ENCODE measurements at regions not wholly inside any gene's neighbourhood (a gene's known extent, or its start where the extent isn't known, plus 50 kb on each side); places are given as distances from the start of the nearest gene placed in this dataset.
"Not testable (repeated sequence)": the region's sequence is repeated elsewhere in the genome, so short reads cannot be mapped to it uniquely, and the experiment has no call there.

- no peaks in the 10 kb centered on the region for H3K36me3 Mint-ChIP-seq (ENCODE audit: low read depth)
- H3K27ac Mint-ChIP-seq, result no peak overlapping the region
- H3K4me3 Mint-ChIP-seq, result no peak overlapping the region
- no peak for DNase-seq
- H3K9me3 Mint-ChIP-seq, result no peaks in the 10 kb centered on the region
- H3K4me1 Mint-ChIP-seq, result no peaks in the 10 kb centered on the region
- H3K27me3 Mint-ChIP-seq, result no peaks in the 10 kb centered on the region
- intact Hi-C loops (cut with micrococcal nuclease), result no loop called here
Measured at GRCh38 chr2:84175970-84176369, 283.1 kb downstream of the SUCLG1 start.

GRCh38 chr2:84175340-84175739 lies 283.7 kb downstream of the SUCLG1 start:
- no peak for DNase-seq
- no peaks in the 10 kb centered on the region for H3K9me3 Mint-ChIP-seq
- H3K27me3 Mint-ChIP-seq, result no peaks in the 10 kb centered on the region
- H3K27ac Mint-ChIP-seq, result no peak overlapping the region
- H3K4me3 Mint-ChIP-seq, result no peak overlapping the region
- intact Hi-C loops (cut with micrococcal nuclease), result no loop called here
- no peaks in the 10 kb centered on the region for H3K36me3 Mint-ChIP-seq (ENCODE audit: low read depth)
- H3K4me1 Mint-ChIP-seq, result no peaks in the 10 kb centered on the region

- Mint-ChIP-seq H3K36me3 (ENCODE audit: low read depth) (no peaks in the 10 kb centered on the region), H3K4me1 (no peaks in the 10 kb centered on the region), H3K27me3 (no peaks in the 10 kb centered on the region), H3K4me3 (no peak overlapping the region), H3K9me3 (no peaks in the 10 kb centered on the region), H3K27ac (no peak overlapping the region)
- DNase-seq, result no peak
- intact Hi-C loops (cut with micrococcal nuclease), result no loop called here
Measured at GRCh38 chr2:84173041-84173440, 286.0 kb downstream of the SUCLG1 start.

GRCh38 chr2:84170979-84171378 lies 288.1 kb downstream of the SUCLG1 start:
- no peak for DNase-seq
- Mint-ChIP-seq H3K27me3 (no peaks in the 10 kb centered on the region), H3K4me1 (no peaks in the 10 kb centered on the region), H3K9me3 (no peaks in the 10 kb centered on the region), H3K27ac (no peak overlapping the region), H3K4me3 (no peak overlapping the region), H3K36me3 (ENCODE audit: low read depth) (no peaks in the 10 kb centered on the region)
- intact Hi-C loops (cut with micrococcal nuclease), result no loop called here

- Mint-ChIP-seq H3K27ac (no peak overlapping the region), H3K36me3 (ENCODE audit: low read depth) (no peaks in the 10 kb centered on the region), H3K4me1 (no peaks in the 10 kb centered on the region), H3K27me3 (no peaks in the 10 kb centered on the region), H3K4me3 (no peak overlapping the region), H3K9me3 (no peaks in the 10 kb centered on the region)
- intact Hi-C loops (cut with micrococcal nuclease), result no loop called here
- DNase-seq, result peak; percentile 20
Measured at GRCh38 chr2:84169871-84170270, 289.2 kb downstream of the SUCLG1 start.

GRCh38 chr2:84168552-84168951 lies 290.5 kb downstream of the SUCLG1 start:
- H3K36me3 Mint-ChIP-seq (ENCODE audit: low read depth); H3K27ac Mint-ChIP-seq; intact Hi-C loops (cut with micrococcal nuclease); H3K4me3 Mint-ChIP-seq; H3K4me1 Mint-ChIP-seq; DNase-seq; H3K9me3 Mint-ChIP-seq; H3K27me3 Mint-ChIP-seq: not testable (repeated sequence)

GRCh38 chr2:84165256-84165655 lies 293.8 kb downstream of the SUCLG1 start:
- Mint-ChIP-seq H3K4me1 (no peaks in the 10 kb centered on the region), H3K9me3 (no peaks in the 10 kb centered on the region), H3K36me3 (ENCODE audit: low read depth) (no peaks in the 10 kb centered on the region)

GRCh38 chr2:84160453-84160852 lies 298.6 kb downstream of the SUCLG1 start:
- peak; percentile 34 for DNase-seq
- H3K9me3 Mint-ChIP-seq, result no peaks in the 10 kb centered on the region
- no peaks in the 10 kb centered on the region for H3K36me3 Mint-ChIP-seq (ENCODE audit: low read depth)

More at GRCh38 chr2:84165256-84165655, 293.8 kb downstream of the SUCLG1 start:
- intact Hi-C loops (cut with micrococcal nuclease), result no loop called here
- no peak overlapping the region for H3K4me3 Mint-ChIP-seq
- no peak overlapping the region for H3K27ac Mint-ChIP-seq
- H3K27me3 Mint-ChIP-seq, result no peaks in the 10 kb centered on the region
- no peak for DNase-seq

GRCh38 chr2:84158605-84159004 lies 300.5 kb downstream of the SUCLG1 start:
- no peaks in the 10 kb centered on the region for H3K9me3 Mint-ChIP-seq
- no peaks in the 10 kb centered on the region for H3K36me3 Mint-ChIP-seq (ENCODE audit: low read depth)
- intact Hi-C loops (cut with micrococcal nuclease), result no loop called here
- no peaks in the 10 kb centered on the region for H3K27me3 Mint-ChIP-seq
- H3K4me1 Mint-ChIP-seq, result no peaks in the 10 kb centered on the region
- H3K27ac Mint-ChIP-seq, result no peak overlapping the region
- H3K4me3 Mint-ChIP-seq, result no peak overlapping the region
- DNase-seq, result no peak

More at GRCh38 chr2:84160453-84160852, 298.6 kb downstream of the SUCLG1 start:
- intact Hi-C loops (cut with micrococcal nuclease), result no loop called here
- Mint-ChIP-seq H3K27ac (no peak overlapping the region), H3K4me3 (no peak overlapping the region), H3K27me3 (no peaks in the 10 kb centered on the region), H3K4me1 (no peaks in the 10 kb centered on the region)

GRCh38 chr2:84152462-84152861 lies 306.6 kb downstream of the SUCLG1 start:
- no peaks in the 10 kb centered on the region for H3K27me3 Mint-ChIP-seq
- peak; percentile 19 for DNase-seq
- H3K4me1 Mint-ChIP-seq, result no peaks in the 10 kb centered on the region
- intact Hi-C loops (cut with micrococcal nuclease), result no loop called here
- no peaks in the 10 kb centered on the region for H3K9me3 Mint-ChIP-seq
- H3K36me3 Mint-ChIP-seq (ENCODE audit: low read depth), result no peaks in the 10 kb centered on the region
- H3K27ac Mint-ChIP-seq, result no peak overlapping the region
- no peak overlapping the region for H3K4me3 Mint-ChIP-seq

GRCh38 chr2:84144345-84144744 lies 314.7 kb downstream of the SUCLG1 start:
- H3K9me3 Mint-ChIP-seq, result no peaks in the 10 kb centered on the region
- no peak for DNase-seq
- H3K4me3 Mint-ChIP-seq, result no peak overlapping the region
- H3K36me3 Mint-ChIP-seq (ENCODE audit: low read depth), result no peaks in the 10 kb centered on the region
- no peaks in the 10 kb centered on the region for H3K27me3 Mint-ChIP-seq
- intact Hi-C loops (cut with micrococcal nuclease), result no loop called here
- H3K4me1 Mint-ChIP-seq, result no peaks in the 10 kb centered on the region
- H3K27ac Mint-ChIP-seq, result no peak overlapping the region

- no peaks in the 10 kb centered on the region for H3K4me1 Mint-ChIP-seq
- H3K36me3 Mint-ChIP-seq (ENCODE audit: low read depth), result no peaks in the 10 kb centered on the region
- no peak overlapping the region for H3K4me3 Mint-ChIP-seq
- intact Hi-C loops (cut with micrococcal nuclease), result no loop called here
- no peak for DNase-seq
- no peaks in the 10 kb centered on the region for H3K27me3 Mint-ChIP-seq
- no peak overlapping the region for H3K27ac Mint-ChIP-seq
- no peaks in the 10 kb centered on the region for H3K9me3 Mint-ChIP-seq
Measured at GRCh38 chr2:84137034-84137433, 322.0 kb downstream of the SUCLG1 start.

- H3K4me1 Mint-ChIP-seq, result no peaks in the 10 kb centered on the region
- H3K27ac Mint-ChIP-seq, result no peak overlapping the region
- H3K27me3 Mint-ChIP-seq, result no peaks in the 10 kb centered on the region
- intact Hi-C loops (cut with micrococcal nuclease), result no loop called here
- H3K36me3 Mint-ChIP-seq (ENCODE audit: low read depth), result no peaks in the 10 kb centered on the region
- no peak overlapping the region for H3K4me3 Mint-ChIP-seq
- DNase-seq, result no peak
- no peaks in the 10 kb centered on the region for H3K9me3 Mint-ChIP-seq
Measured at GRCh38 chr2:84132370-84132769, 326.7 kb downstream of the SUCLG1 start.

GRCh38 chr2:84131278-84131830 lies 327.7 kb downstream of the SUCLG1 start:
- no peak for DNase-seq
- H3K27ac Mint-ChIP-seq, result no peak overlapping the region
- H3K27me3 Mint-ChIP-seq, result no peaks in the 10 kb centered on the region
- no peak overlapping the region for H3K4me3 Mint-ChIP-seq
- H3K9me3 Mint-ChIP-seq, result no peaks in the 10 kb centered on the region
- no peaks in the 10 kb centered on the region for H3K4me1 Mint-ChIP-seq
- intact Hi-C loops (cut with micrococcal nuclease), result no loop called here
- no peaks in the 10 kb centered on the region for H3K36me3 Mint-ChIP-seq (ENCODE audit: low read depth)

GRCh38 chr2:84129018-84129417 lies 330.1 kb downstream of the SUCLG1 start:
- H3K27ac Mint-ChIP-seq, result no peak overlapping the region
- H3K27me3 Mint-ChIP-seq, result no peaks in the 10 kb centered on the region
- no peaks in the 10 kb centered on the region for H3K9me3 Mint-ChIP-seq
- no peaks in the 10 kb centered on the region for H3K36me3 Mint-ChIP-seq (ENCODE audit: low read depth)
- intact Hi-C loops (cut with micrococcal nuclease), result no loop called here
- H3K4me3 Mint-ChIP-seq, result no peak overlapping the region
- H3K4me1 Mint-ChIP-seq, result no peaks in the 10 kb centered on the region
- DNase-seq, result no peak

All from activated CD4-positive, alpha-beta T cell treated with anti-CD3 and anti-CD28 coated beads, Interleukin-2, amount 10 ng/mL, durations not matched to agents 24 days and 14 days (primary cell).